B cell (primary cell): ENCODE measurements at regions not wholly inside any gene's neighbourhood (a gene's known extent, or its start where the extent isn't known, plus 50 kb on each side); places are given as distances from the start of the nearest gene placed in this dataset.

ENCODE experiments used
- ATAC-seq: fragments of 200-7000 bp; cut with Tn5 transposase; one replicate; pipeline ENCODE4 v1.10.0; 2021; ENCODE audit warnings: low read depth, mild to moderate bottlenecking, moderate number of reproducible peaks, moderate library complexity
- CTCF ChIA-PET: fragments of 350-600 bp; sonication (Branson Sonifier 250); formaldehyde crosslinking; loops from one replicate; lab custom pipeline; 2021; ENCODE audit warnings: antibody characterized with exemption, inconsistent platforms; lab: Charles Lee
- POLR2A ChIA-PET: fragments of 350-600 bp; sonication (Branson Sonifier 250); formaldehyde crosslinking; loops from one replicate; lab custom pipeline; 2021; ENCODE audit warnings: antibody characterized with exemption; lab: Charles Lee
- DNase-seq: peaks from one replicate; pipeline ENCODE4 v3.0.0; 2013
- H2AFZ ChIP-seq: 2 replicates; pipeline ENCODE4 v1.6.1; 2012; ENCODE audit warnings: mild to moderate bottlenecking, low read depth, low read length; ENCODE audit not compliant: insufficient read depth, poor library complexity, severe bottlenecking
- H3K27ac ChIP-seq, 2 donors: 1 replicate in 1 of 2; 2 replicates in 1 of 2; pipeline ENCODE4 v1.5.1; 2012 to 2013; ENCODE audit warnings: low read length in 2 of 2, mild to moderate bottlenecking in 2 of 2, moderate library complexity in 1 of 2
- H3K27me3 ChIP-seq, 4 experiments: fragments of 200-600 bp in 1 of 4; sonication (generic) in 1 of 4; replicated peaks in 1 of 4; 1 replicate in 2 of 4; 2 replicates in 2 of 4; pipeline versions ENCODE4 v1.6.1 to v1.7.0; 2013 to 2016; ENCODE audit warnings: low read length in 3 of 4, mild to moderate bottlenecking in 2 of 4, mixed read lengths in 1 of 4, moderate library complexity in 1 of 4; ENCODE audit not compliant: insufficient read depth in 4 of 4, control insufficient read depth in 3 of 4; ENCODE audit errors: control extremely low read depth in 1 of 4
- H3K36me3 ChIP-seq, 2 experiments: replicated peaks in 1 of 2; 1 replicate in 1 of 2; 2 replicates in 1 of 2; pipeline versions ENCODE4 v1.6.1 to v1.7.1; 2013; ENCODE audit warnings: low read length in 1 of 2; ENCODE audit not compliant: insufficient read depth in 2 of 2, control insufficient read depth in 1 of 2; ENCODE audit errors: control extremely low read depth in 1 of 2, extremely low read depth in 1 of 2
- H3K4me1 ChIP-seq, 2 donors: fragments of 200-600 bp in 1 of 2; sonication (generic) in 1 of 2; 1 replicate in 1 of 2; 2 replicates in 1 of 2; pipeline versions ENCODE4 v1.5.1 to v1.6.1; 2013 to 2017; ENCODE audit warnings: low read length in 2 of 2; ENCODE audit not compliant: control insufficient read depth in 2 of 2, insufficient read depth in 2 of 2
- H3K4me2 ChIP-seq: replicated peaks from 2 replicates; pipeline ENCODE3; 2012; ENCODE audit warnings: mild to moderate bottlenecking, low read depth, low read length; ENCODE audit not compliant: poor library complexity, severe bottlenecking
- H3K4me3 ChIP-seq, 5 experiments: fragments of 200-600 bp in 1 of 5; sonication (generic) in 1 of 5; 1 replicate in 3 of 5; 2 replicates in 2 of 5; pipeline versions ENCODE4 v1.5.1 to v1.7.0; 2011 to 2016; ENCODE audit warnings: low read length in 4 of 5, mild to moderate bottlenecking in 4 of 5, low read depth in 2 of 5, control low read depth in 1 of 5, moderate library complexity in 1 of 5; ENCODE audit not compliant: insufficient read depth in 1 of 5; ENCODE audit errors: control extremely low read depth in 1 of 5, extremely low read depth in 1 of 5
- H3K79me2 ChIP-seq: fragments of 200-600 bp; sonication (generic); one replicate; pipeline ENCODE4 v1.6.0; 2016; ENCODE audit warnings: low read length; ENCODE audit not compliant: control insufficient read depth, insufficient read depth
- H3K9ac ChIP-seq: fragments of 200-600 bp; sonication (generic); 2 replicates; pipeline ENCODE4 v1.6.1; 2017; ENCODE audit warnings: mild to moderate bottlenecking, low read length, moderate library complexity
- H3K9me3 ChIP-seq, 3 donors: one replicate each; pipeline versions ENCODE4 v1.6.1 to v1.7.1; 2013; ENCODE audit warnings: low read length in 2 of 3; ENCODE audit not compliant: control insufficient read depth in 2 of 3, insufficient read depth in 1 of 3; ENCODE audit errors: control extremely low read depth in 1 of 3
- H4K20me1 ChIP-seq: 2 replicates; pipeline ENCODE4 v1.6.0; 2012; ENCODE audit warnings: mild to moderate bottlenecking, low read length; ENCODE audit not compliant: insufficient read depth, control insufficient read depth, poor library complexity, severe bottlenecking
- H3K27ac Mint-ChIP-seq: one replicate; pipeline ENCODE4 v1.8.0; 2021; ENCODE audit warnings: mixed read lengths
- H3K27me3 Mint-ChIP-seq: one replicate; pipeline ENCODE4 v1.8.0; 2021; ENCODE audit warnings: mixed read lengths
- H3K4me1 Mint-ChIP-seq: one replicate; pipeline ENCODE4 v1.8.0; 2021; ENCODE audit warnings: mixed read lengths
- H3K4me3 Mint-ChIP-seq: one replicate; pipeline ENCODE4 v1.8.0; 2021; ENCODE audit warnings: mixed read lengths
- H3K9me3 Mint-ChIP-seq: one replicate; pipeline ENCODE4 v1.8.0; 2022; ENCODE audit warnings: mixed read lengths; ENCODE audit not compliant: insufficient read depth
- EZH2 ChIP-seq: IDR thresholded peaks from 2 replicates; pipeline ENCODE4 v1.6.1; 2012; ENCODE audit warnings: borderline replicate concordance, low read depth, mild to moderate bottlenecking, moderate library complexity, low read length; ENCODE audit not compliant: insufficient read depth, poor library complexity, severe bottlenecking
- WGBS: methylation state at CpG from one replicate; pipeline ENCODE4 v1.1.5; 2013; ENCODE audit warnings: missing lambda C conversion rate; ENCODE audit not compliant: insufficient coverage; 5-methylcytosine and 5-hydroxymethylcytosine counted together
- intact Hi-C: fragments of 100-400 bp; cut with micrococcal nuclease; formaldehyde crosslinking; loops from one replicate; pipeline ENCODE4 v1.10.0; 2022
- TF ChIP-seq, protein P1 (sequence below): fragments of 200-600 bp; IDR thresholded peaks from one replicate; pipeline ENCODE4 v1.8.0; 2022; ENCODE audit warnings: antibody characterized with exemption, mild to moderate bottlenecking

GRCh38 chr5:126715765-126716164 is 61.2 kb upstream of the LMNB1 start:
- ATAC-seq: no peak

DNA sequence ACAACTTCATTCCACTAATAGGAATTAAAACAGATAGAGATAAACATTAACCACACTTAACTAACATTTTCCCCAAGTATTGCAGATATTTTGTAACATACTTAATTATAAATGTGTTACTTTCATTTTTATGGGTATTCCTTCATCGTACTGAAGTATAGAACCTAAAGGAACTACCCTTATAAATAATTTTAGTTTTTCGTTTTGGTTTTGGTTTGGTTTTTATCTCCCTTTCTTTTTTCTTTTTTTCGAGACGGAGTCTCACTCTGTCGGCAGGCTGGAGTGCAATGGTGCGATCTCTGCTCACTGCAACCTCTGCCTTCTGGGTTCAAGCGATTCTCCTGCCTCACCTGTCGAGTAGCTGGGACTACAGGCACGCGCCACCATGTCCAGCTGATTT is 60.1 kb upstream of the LMNB1 start:
- Histone ChIP-seq H3K79me2 (no peaks in the 10 kb centered on the region), H3K27ac (no peak overlapping the region), H3K36me3 (no peaks in the 10 kb centered on the region), H3K27me3 (no peaks in the 10 kb centered on the region), H3K4me3 (no peak overlapping the region), H3K9me3 (peaks cover 0 to 4% (median 0%) of the 10 kb centered on the region in 3 donors), H3K4me1 (peaks cover 0 to 4% of the 10 kb centered on the region in 2 donors), H3K4me2 (no peak overlapping the region), H2AFZ (no peak overlapping the region), H4K20me1 (no peaks in the 10 kb centered on the region), H3K9ac (no peak overlapping the region)
- DNase-seq: no peak
- Mint-ChIP-seq H3K4me1 (peaks cover 4% of the 10 kb centered on the region), H3K27me3 (no peaks in the 10 kb centered on the region), H3K27ac (no peak overlapping the region), H3K4me3 (no peak overlapping the region), H3K9me3 (no peaks in the 10 kb centered on the region)
- no CpG with 5 or more reads among the region's 10 CpGs for WGBS
- POLR2A ChIA-PET: no interaction called here
- no peak for ATAC-seq
- intact Hi-C loops: no loop called here
- TF ChIP-seq EZH2: no peak
- TF ChIP-seq, protein P1, sequence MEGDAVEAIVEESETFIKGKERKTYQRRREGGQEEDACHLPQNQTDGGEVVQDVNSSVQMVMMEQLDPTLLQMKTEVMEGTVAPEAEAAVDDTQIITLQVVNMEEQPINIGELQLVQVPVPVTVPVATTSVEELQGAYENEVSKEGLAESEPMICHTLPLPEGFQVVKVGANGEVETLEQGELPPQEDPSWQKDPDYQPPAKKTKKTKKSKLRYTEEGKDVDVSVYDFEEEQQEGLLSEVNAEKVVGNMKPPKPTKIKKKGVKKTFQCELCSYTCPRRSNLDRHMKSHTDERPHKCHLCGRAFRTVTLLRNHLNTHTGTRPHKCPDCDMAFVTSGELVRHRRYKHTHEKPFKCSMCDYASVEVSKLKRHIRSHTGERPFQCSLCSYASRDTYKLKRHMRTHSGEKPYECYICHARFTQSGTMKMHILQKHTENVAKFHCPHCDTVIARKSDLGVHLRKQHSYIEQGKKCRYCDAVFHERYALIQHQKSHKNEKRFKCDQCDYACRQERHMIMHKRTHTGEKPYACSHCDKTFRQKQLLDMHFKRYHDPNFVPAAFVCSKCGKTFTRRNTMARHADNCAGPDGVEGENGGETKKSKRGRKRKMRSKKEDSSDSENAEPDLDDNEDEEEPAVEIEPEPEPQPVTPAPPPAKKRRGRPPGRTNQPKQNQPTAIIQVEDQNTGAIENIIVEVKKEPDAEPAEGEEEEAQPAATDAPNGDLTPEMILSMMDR: no peak
- CTCF ChIA-PET: no interaction called here

More at GRCh38 chr5:126715765-126716164, 61.2 kb upstream of the LMNB1 start:
- CTCF ChIA-PET: no interaction called here
- H3K36me3 ChIP-seq: no peaks in the 10 kb centered on the region
- H3K9me3 ChIP-seq: peaks cover 0 to 4% (median 0%) of the 10 kb centered on the region in 3 donors
- H3K4me1 ChIP-seq: peaks cover 0 to 4% of the 10 kb centered on the region in 2 donors
- Mint-ChIP-seq H3K4me3 (no peak overlapping the region), H3K4me1 (peaks cover 4% of the 10 kb centered on the region), H3K27me3 (no peaks in the 10 kb centered on the region), H3K27ac (no peak overlapping the region), H3K9me3 (no peaks in the 10 kb centered on the region)
- no peaks in the 10 kb centered on the region for H4K20me1 ChIP-seq
- H3K4me2 ChIP-seq: no peak overlapping the region
- no peaks in the 10 kb centered on the region for H3K27me3 ChIP-seq
- WGBS: 93% methylated on average over 3 of the region's 3 CpGs
- POLR2A ChIA-PET: no interaction called here
- no peaks in the 10 kb centered on the region for H3K79me2 ChIP-seq
- no peak for TF ChIP-seq EZH2
- TF ChIP-seq, protein P1: no peak
- no peak overlapping the region for H2AFZ ChIP-seq
- no peak overlapping the region for H3K27ac ChIP-seq
- no peak for DNase-seq
- intact Hi-C loops: no loop called here
- H3K4me3 ChIP-seq: no peak overlapping the region
- H3K9ac ChIP-seq: no peak overlapping the region
